GM19372 (cell line): ENCODE measurements at regions not wholly inside any gene's neighbourhood (a gene's known extent, or its start where the extent isn't known, plus 50 kb on each side); places are given as distances from the start of the nearest gene placed in this dataset.
"Not testable (repeated sequence)": the region's sequence is repeated elsewhere in the genome, so short reads cannot be mapped to it uniquely, and the experiment has no call there.

ENCODE experiments used
- ATAC-seq: cut with Tn5 transposase; IDR thresholded peaks from one replicate; pipeline ENCODE4 v1.9.1; 2021; ENCODE audit warnings: mild to moderate bottlenecking, low read depth, moderate library complexity; ENCODE audit not compliant: unreplicated experiment

DNA sequence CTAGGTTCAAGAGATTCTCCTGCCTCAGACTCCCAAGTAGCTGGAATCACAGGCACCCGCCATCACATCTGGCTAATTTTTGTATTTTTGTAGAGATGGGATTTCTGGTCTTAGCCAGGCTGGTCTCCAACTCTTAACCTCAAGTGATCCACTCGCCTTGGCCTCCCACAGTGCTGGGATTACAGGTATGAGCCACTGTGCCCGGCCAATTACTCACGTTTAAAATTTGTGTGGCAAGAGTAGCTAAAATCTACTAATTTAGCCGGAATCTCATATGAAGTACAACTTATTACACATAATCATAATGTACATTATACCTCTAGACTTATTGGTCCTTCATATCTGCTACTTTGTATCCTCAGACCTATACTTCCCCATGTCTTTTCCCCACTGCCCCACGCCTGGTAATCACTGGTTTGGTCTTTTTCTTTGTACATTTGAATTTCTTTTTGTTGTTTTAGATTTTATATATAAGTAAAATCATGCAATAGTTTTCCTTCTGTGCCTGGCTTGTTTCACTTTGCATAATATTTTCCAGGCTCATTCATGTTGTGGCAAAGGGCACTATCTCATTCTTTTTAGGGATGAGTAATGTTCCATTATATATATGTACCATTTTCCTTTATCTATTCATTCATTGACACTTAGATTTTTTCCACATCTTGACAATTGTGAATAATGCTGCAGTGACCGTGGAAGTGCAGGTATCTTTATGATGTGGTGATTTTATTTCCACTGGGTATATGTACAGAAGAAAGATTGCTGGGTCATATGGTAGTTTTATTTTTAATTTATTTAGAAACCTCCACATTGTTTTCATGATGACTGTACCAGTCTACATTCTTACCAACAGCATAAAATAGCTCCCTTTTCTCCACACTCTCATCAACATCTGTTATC, 605.0 kb upstream of the CBLB start:
- ATAC-seq, result no peak

DNA sequence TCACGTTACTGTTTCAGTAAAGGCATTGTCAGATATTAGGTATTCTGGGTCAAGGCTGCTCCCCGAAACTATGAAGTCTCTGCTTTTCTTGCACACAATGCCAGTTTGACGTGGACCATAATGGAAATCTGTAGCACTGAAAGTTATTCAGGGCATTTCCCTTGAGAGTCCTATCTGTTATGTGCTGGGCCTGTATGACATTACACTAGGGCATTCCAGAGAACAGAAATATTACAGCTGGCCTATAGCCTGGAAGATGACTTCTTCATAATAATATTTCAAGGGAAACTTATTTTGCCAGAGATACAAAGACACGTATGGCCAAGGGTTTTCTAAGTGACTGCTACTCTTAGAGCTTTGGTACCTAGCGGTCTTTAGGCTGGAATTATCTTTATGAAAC, 613.6 kb upstream of the CBLB start:
- ATAC-seq, result no peak

DNA sequence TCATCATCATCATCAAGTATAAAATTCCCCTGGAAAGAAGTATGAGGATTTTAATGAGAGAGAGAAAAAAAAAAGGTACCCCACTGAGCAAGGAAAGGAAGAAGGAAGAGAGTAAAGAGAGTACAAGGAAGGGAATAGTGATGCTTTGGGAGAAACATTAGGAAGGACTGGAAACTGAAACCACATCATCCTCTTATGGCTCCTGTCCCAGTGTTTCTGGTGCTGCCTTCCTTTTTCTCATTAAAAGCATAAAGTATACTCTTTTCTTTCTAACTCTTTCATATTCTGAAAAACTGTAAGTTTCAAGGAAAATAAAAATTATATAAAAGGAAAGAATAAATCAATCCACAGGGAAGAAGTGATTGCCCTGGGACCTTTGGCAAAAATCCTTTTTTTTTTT, 616.4 kb upstream of the CBLB start:
- ATAC-seq, result no peak

- no peak for ATAC-seq
Observed at GRCh38 chr3:106485802-106486201, 617.0 kb upstream of the CBLB start.

DNA sequence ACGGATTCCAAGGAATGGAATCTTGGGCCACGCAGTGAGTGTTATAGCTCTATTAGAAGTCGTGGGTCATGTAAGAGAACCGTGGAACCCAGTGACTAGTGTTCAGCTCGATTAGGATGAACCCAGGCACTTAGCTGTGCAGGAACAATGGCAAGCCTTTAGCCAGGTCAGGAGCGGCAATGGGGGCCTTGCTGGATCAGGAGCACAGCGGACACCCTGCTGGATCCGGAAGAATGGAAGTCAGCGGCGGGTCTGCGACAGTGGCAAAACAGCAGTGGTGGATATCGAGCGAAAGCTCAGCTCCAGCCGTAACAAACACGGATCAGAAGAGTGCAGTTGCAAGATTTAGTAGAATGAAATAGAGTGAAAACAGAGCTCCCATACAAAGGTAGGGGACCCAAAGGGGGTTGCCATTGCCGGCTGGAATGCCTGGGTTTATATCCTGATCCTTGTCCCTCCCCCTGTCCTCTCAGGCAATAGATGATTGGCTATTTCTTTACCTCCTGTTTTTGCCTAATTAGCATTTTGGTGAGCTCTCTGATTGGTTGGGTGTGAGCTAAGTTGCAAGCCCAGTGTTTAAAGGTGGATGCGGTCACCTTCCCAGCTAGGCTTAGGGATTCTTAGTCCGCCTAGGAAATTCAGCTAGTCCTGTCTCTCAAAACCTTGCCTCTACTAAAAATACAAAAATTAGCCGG, 618.3 kb upstream of the CBLB start:
- ATAC-seq, result not testable (repeated sequence)

DNA sequence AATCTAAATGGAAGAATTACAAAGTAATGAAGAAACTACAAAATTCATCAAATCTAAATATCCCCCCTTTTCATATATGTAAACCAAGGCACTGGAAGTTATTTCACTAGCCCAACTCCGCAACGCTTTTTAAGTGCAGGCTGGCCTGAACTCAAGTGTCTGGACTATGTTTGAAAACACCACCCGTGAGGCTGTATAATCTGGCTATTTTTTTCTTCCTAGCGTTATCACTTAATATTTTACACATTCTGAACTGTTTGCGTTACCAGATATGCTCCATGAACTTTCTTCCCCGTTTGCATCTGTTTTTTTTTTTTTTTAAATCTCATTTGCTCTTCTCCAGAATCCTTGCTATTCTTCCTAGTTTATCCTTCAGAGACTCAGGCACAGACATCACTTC, 619.5 kb upstream of the CBLB start:
- no peak for ATAC-seq

DNA sequence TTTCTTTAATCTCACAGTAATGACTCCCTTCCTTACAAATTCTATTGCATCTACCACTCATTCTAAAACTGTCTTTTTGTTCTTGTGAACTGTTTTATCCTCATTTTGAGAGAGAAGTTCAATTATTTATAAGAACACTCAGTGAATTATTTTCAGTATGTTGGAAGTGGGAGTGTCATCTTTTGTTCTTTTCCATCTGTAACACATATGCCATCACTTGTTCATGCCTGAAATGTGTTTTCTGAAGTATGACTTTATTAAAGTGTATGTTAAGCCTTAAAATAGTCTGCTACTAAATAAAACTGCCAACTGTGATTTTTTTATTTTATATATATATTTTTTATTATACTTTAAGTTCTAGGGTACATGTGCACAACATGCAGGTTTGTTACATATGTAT, 623.0 kb upstream of the CBLB start:
- no peak for ATAC-seq

DNA sequence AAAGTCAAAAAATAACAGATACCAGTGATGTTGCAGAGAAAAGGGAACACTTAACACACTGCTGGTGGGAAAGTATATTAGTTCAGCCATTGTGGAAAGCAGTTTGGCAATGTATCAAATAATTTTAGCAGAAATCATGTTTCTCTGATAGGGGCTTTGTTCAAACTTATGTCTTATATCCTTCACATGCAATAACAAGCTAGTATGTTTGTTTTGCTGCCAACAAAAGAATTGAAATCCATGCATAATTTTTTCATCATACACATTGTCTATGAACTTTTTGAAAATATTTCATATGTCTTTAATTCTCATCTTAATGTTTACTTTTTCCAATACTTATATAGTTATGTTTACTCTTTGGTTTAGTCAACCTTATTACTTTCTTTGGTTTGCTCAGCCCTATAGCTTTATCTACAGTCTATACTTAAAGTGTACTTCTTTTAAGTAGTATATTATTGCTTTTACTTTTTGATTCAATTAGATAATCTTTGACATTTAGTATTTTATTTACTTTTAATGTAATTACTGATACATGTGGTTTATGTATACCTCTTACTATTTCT, 639.6 kb upstream of the CBLB start:
- ATAC-seq, result no peak

- no peak for ATAC-seq
Observed at GRCh38 chr3:106510206-106510605, 641.4 kb upstream of the CBLB start.

- no peak for ATAC-seq
Observed at GRCh38 chr3:106512846-106513245, 644.0 kb upstream of the CBLB start.

- no peak for ATAC-seq
Observed at GRCh38 chr3:106514431-106514830, 645.6 kb upstream of the CBLB start.

GRCh38 chr3:106518516-106518915, 649.7 kb upstream of the CBLB start:
- no peak for ATAC-seq

GRCh38 chr3:106522397-106522796, 653.6 kb upstream of the CBLB start:
- no peak for ATAC-seq

DNA sequence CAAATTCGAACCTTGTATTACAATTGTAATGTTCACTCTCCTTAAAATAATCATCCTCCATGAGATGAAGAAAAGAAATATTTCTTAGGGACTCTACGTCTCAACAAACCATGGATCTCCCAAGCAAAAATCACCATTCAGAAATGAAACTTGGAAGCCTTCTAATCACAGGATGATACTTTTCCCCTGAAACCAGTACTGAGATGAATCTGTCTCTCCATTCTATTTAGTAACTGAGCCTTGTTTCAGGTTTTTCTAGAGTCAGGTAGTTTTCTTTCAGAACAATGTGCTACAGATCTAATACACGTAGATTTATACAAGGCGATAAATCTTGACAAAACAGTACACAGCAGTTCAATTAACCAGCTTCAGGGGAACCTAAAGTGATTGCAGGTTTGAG, 660.1 kb upstream of the CBLB start:
- ATAC-seq, result no peak

DNA sequence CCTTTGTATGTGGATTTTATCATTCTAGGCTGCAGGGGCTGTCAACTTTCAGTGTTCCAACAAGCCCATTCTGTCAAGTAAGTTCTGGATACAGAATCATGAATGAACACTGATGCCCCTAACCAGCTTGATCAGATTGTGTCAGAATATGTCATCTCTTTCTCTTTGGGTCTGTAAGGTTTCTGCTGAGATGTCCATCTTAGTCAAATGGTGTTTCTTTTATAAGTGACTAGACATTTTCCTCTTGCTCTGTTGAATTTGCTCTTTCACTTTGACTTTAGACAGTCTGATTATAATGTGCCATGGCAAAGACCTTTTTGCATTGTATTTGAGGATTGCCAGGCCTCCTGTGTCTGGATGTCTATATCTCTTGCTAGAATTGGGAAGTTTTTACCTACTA, 660.9 kb upstream of the CBLB start:
- no peak for ATAC-seq

- ATAC-seq, result no peak
Observed at GRCh38 chr3:106530367-106530766, 661.6 kb upstream of the CBLB start.

- not testable (repeated sequence) for ATAC-seq
Observed at GRCh38 chr3:106531771-106532329, 663.0 kb upstream of the CBLB start.

DNA sequence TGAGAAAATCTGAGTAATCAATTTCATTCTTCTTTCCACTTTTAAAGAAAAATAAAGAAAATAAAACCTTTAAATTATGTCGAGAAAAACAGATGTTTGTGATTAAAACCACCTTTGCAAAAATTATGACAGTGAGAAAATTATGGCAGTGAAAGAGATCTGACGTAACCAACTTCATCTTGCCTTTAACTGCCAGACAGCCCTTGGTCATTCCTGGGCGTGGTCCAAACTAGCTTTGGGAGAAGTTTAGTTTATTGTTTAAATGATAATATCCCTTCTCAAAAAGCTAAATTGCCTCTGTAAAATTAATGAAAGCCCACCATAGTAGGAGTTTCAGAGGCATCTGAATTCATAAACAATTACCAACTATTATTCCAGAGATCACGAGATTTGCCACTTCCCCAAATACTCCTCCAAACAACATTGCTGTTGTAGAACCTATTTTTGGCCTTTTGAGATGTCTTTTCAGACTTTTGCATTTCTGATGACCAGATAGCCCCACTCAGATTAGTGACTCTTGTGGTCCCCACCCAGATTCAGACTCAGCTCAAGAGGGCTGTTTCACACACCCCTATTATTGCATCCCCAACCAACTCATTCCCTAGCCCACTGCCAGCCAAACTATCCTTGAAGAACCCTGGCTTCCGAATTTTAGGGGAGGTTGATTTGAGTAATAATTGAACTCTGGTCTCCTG, 664.4 kb upstream of the CBLB start:
- ATAC-seq, result no peak

DNA sequence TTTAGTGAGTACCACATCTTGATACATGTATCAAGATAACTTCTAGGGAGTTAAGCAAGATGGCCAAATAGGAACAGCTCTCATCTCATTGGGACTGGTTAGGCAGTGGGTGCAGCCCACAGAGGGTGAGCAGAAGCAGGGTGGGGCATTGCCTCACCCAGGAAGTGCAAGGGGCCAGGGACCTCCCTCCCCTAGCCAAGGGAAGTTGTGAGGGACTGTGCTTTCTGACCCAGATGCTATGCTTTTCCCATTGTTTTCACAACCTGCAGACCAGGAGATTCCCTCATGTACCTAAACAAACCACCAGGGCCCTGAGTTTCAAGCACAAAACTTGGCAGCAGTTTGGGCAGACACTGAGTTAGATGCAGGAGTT, 665.0 kb upstream of the CBLB start:
- ATAC-seq, result no peak

- no peak for ATAC-seq
Observed at GRCh38 chr3:106534206-106534605, 665.4 kb upstream of the CBLB start.

GRCh38 chr3:106540743-106541142, 671.9 kb upstream of the CBLB start:
- ATAC-seq, result no peak
